Thoracic aorta (tissue), 2 donors: ENCODE measurements at regions not wholly inside any gene's neighbourhood (a gene's known extent, or its start where the extent isn't known, plus 50 kb on each side); places are given as distances from the start of the nearest gene placed in this dataset.
"Not testable (repeated sequence)": the region's sequence is repeated elsewhere in the genome, so short reads cannot be mapped to it uniquely, and the experiment has no call there.

Experiments
- ATAC-seq: fragments of 150-250 bp; one replicate; pipeline ENCODE4 v1.8.0; 2017; ENCODE audit warnings: low read depth; ENCODE audit not compliant: insufficient number of reproducible peaks, low FRiP score
- DNase-seq: peaks from one replicate; pipeline ENCODE4 v3.0.0-alpha.2; 2020; ENCODE audit warnings: low spot score
- H3K27ac ChIP-seq, 2 donors: fragments of 200-600 bp; sonication (generic); 1 replicate in 1 of 2; 2 replicates in 1 of 2; pipeline ENCODE4 v1.5.1; 2016; ENCODE audit warnings: mild to moderate bottlenecking in 2 of 2, moderate library complexity in 2 of 2
- H3K27me3 ChIP-seq: fragments of 200-600 bp; sonication (generic); replicated peaks from 2 replicates; pipeline ENCODE4 v1.6.0; 2016; ENCODE audit warnings: mild to moderate bottlenecking; ENCODE audit not compliant: insufficient read depth
- H3K36me3 ChIP-seq: fragments of 200-600 bp; sonication (generic); one replicate; pipeline ENCODE4 v1.5.1; 2016
- H3K4me1 ChIP-seq, 2 donors: fragments of 200-600 bp; sonication (generic); 1 replicate in 1 of 2; 2 replicates in 1 of 2; pipeline versions ENCODE4 v1.5.1 to v1.6.0; 2016; ENCODE audit warnings: low read depth in 2 of 2, mild to moderate bottlenecking in 1 of 2; ENCODE audit not compliant: control insufficient read depth in 1 of 2
- H3K4me3 ChIP-seq: fragments of 200-600 bp; sonication (generic); 2 replicates; pipeline ENCODE4 v1.5.1; 2016; ENCODE audit warnings: mild to moderate bottlenecking
- H3K9me3 ChIP-seq: fragments of 200-600 bp; sonication (generic); 2 replicates; pipeline ENCODE4 v1.5.1; 2016

- H3K4me1 ChIP-seq, DNase-seq, H3K36me3 ChIP-seq, H3K27me3 ChIP-seq, H3K27ac ChIP-seq, ATAC-seq, H3K4me3 ChIP-seq, H3K9me3 ChIP-seq: not testable (repeated sequence)
Observed at GRCh38 chr13:18279971-18280370, 901.7 kb downstream of the TUBA3C start.

- H3K4me3 ChIP-seq, H3K27ac ChIP-seq, ATAC-seq, H3K27me3 ChIP-seq, H3K4me1 ChIP-seq, H3K36me3 ChIP-seq, H3K9me3 ChIP-seq, DNase-seq: not testable (repeated sequence)
Observed at GRCh38 chr13:18277372-18277771, 904.3 kb downstream of the TUBA3C start.

GRCh38 chr13:18276280-18276679, 905.3 kb downstream of the TUBA3C start:
- not testable (repeated sequence) for ATAC-seq, H3K9me3 ChIP-seq, H3K36me3 ChIP-seq, H3K4me3 ChIP-seq, H3K27me3 ChIP-seq, H3K4me1 ChIP-seq, DNase-seq, H3K27ac ChIP-seq

- not testable (repeated sequence) for DNase-seq, H3K4me1 ChIP-seq, H3K9me3 ChIP-seq, H3K36me3 ChIP-seq, H3K4me3 ChIP-seq, H3K27ac ChIP-seq, ATAC-seq, H3K27me3 ChIP-seq
Observed at GRCh38 chr13:18273785-18274514, 907.7 kb downstream of the TUBA3C start.

GRCh38 chr13:18258801-18259419, 922.7 kb downstream of the TUBA3C start:
- H3K4me1 ChIP-seq, H3K36me3 ChIP-seq, H3K27me3 ChIP-seq, ATAC-seq, DNase-seq, H3K27ac ChIP-seq, H3K4me3 ChIP-seq, H3K9me3 ChIP-seq: not testable (repeated sequence)

GRCh38 chr13:18257686-18258085, 923.9 kb downstream of the TUBA3C start:
- not testable (repeated sequence) for ATAC-seq, H3K27me3 ChIP-seq, H3K9me3 ChIP-seq, H3K4me3 ChIP-seq, H3K27ac ChIP-seq, H3K36me3 ChIP-seq, H3K4me1 ChIP-seq, DNase-seq

GRCh38 chr13:18252848-18253247, 928.8 kb downstream of the TUBA3C start:
- not testable (repeated sequence) for DNase-seq, H3K27me3 ChIP-seq, H3K27ac ChIP-seq, H3K4me1 ChIP-seq, H3K4me3 ChIP-seq, ATAC-seq, H3K36me3 ChIP-seq, H3K9me3 ChIP-seq

GRCh38 chr13:18248533-18249240, 932.9 kb downstream of the TUBA3C start:
- not testable (repeated sequence) for H3K9me3 ChIP-seq, H3K4me1 ChIP-seq, DNase-seq, H3K27me3 ChIP-seq, H3K36me3 ChIP-seq, H3K4me3 ChIP-seq, ATAC-seq, H3K27ac ChIP-seq

GRCh38 chr13:18240086-18240485, 941.5 kb downstream of the TUBA3C start:
- not testable (repeated sequence) for H3K27me3 ChIP-seq, DNase-seq, H3K36me3 ChIP-seq, H3K9me3 ChIP-seq, H3K4me3 ChIP-seq, H3K27ac ChIP-seq, ATAC-seq, H3K4me1 ChIP-seq

GRCh38 chr13:18238586-18238985, 943.0 kb downstream of the TUBA3C start:
- DNase-seq, ATAC-seq, H3K27ac ChIP-seq, H3K36me3 ChIP-seq, H3K4me3 ChIP-seq, H3K9me3 ChIP-seq, H3K4me1 ChIP-seq, H3K27me3 ChIP-seq: not testable (repeated sequence)
